SK-N-SH (cell line): ENCODE measurements at regions not wholly inside any gene's neighbourhood (a gene's known extent, or its start where the extent isn't known, plus 50 kb on each side); places are given as distances from the start of the nearest gene placed in this dataset.

Experiments
- CTCF ChIA-PET: fragments of 300-600, 350-600 bp; formaldehyde crosslinking; extraction: SDS; loops from one replicate; lab custom pipeline; 2021; lab: Yijun Ruan, JAX
- POLR2A ChIA-PET: fragments of 350-600 bp; sonication (Branson Sonifier 250); formaldehyde crosslinking; extraction: SDS; loops from one replicate; lab custom pipeline; 2020; ENCODE audit warnings: antibody characterized with exemption, inconsistent platforms; lab: Yijun Ruan, JAX
- DNase-seq: peaks from one replicate; pipeline ENCODE4 v3.0.0; 2012
- H2AFZ ChIP-seq: fragments of 200-600 bp; sonication (generic); 2 replicates; pipeline ENCODE4 v1.8.1; 2016; ENCODE audit warnings: antibody characterized with exemption, mild to moderate bottlenecking, low read depth
- H3F3A ChIP-seq: fragments of 200-600 bp; sonication (generic); replicated peaks from 2 replicates; pipeline ENCODE3; 2016; ENCODE audit warnings: antibody characterized with exemption, mild to moderate bottlenecking; ENCODE audit not compliant: insufficient read depth
- H3K27ac ChIP-seq, 2 experiments: fragments of 200-500 bp in 1 of 2; fragments of 200-600 bp in 1 of 2; sonication (Bioruptor generic) in 1 of 2; sonication (generic), shearing (Covaris generic) in 1 of 2; 2 replicates each; pipeline versions ENCODE4 v1.5.1 to v1.6.1; 2014 to 2016; ENCODE audit warnings: low read depth in 2 of 2, inconsistent platforms in 1 of 2, low read length in 1 of 2, mild to moderate bottlenecking in 1 of 2, mixed read lengths in 1 of 2
- H3K27me3 ChIP-seq: fragments of 200-600 bp; sonication (generic), shearing (Covaris generic); 2 replicates; pipeline ENCODE4 v1.6.1; 2016; ENCODE audit warnings: mixed run types; ENCODE audit not compliant: insufficient read depth
- H3K36me3 ChIP-seq, 2 experiments: fragments of 200-500 bp in 1 of 2; fragments of 200-600 bp in 1 of 2; sonication (Bioruptor generic) in 1 of 2; sonication (generic) in 1 of 2; replicated peaks in 1 of 2; 2 replicates each; pipeline versions ENCODE3 to v1.5.1; 2014 to 2016; ENCODE audit warnings: low read length in 1 of 2, mild to moderate bottlenecking in 1 of 2; ENCODE audit not compliant: insufficient read depth in 2 of 2, control insufficient read depth in 1 of 2
- H3K4me1 ChIP-seq, 2 experiments: fragments of 200-500 bp in 1 of 2; fragments of 200-600 bp in 1 of 2; sonication (Bioruptor generic) in 1 of 2; sonication (generic), shearing (Covaris generic) in 1 of 2; 2 replicates each; pipeline versions ENCODE4 v1.5.1 to v1.6.1; 2014 to 2016; ENCODE audit warnings: low read depth in 1 of 2, low read length in 1 of 2, mixed run types in 1 of 2; ENCODE audit not compliant: insufficient read depth in 2 of 2, control insufficient read depth in 1 of 2
- H3K4me2 ChIP-seq: fragments of 200-600 bp; sonication (generic), shearing (Covaris generic); 2 replicates; pipeline ENCODE4 v1.6.1; 2017; ENCODE audit warnings: mixed run types
- H3K4me3 ChIP-seq, 2 experiments: fragments of 200-500 bp in 1 of 2; fragments of 200-600 bp in 1 of 2; sonication (Bioruptor generic) in 1 of 2; sonication (generic), shearing (Covaris generic) in 1 of 2; 2 replicates each; pipeline versions ENCODE4 v1.5.1 to v1.8.1; 2014 to 2016; ENCODE audit warnings: low read depth in 2 of 2, inconsistent platforms in 1 of 2, low read length in 1 of 2, mild to moderate bottlenecking in 1 of 2, mixed read lengths in 1 of 2, moderate library complexity in 1 of 2
- H3K79me2 ChIP-seq: fragments of 200-600 bp; sonication (generic); 2 replicates; pipeline ENCODE4 v1.8.1; 2017; ENCODE audit warnings: mild to moderate bottlenecking; ENCODE audit not compliant: insufficient read depth
- H3K9ac ChIP-seq: fragments of 200-600 bp; sonication (generic); 2 replicates; pipeline ENCODE4 v1.6.1; 2017; ENCODE audit warnings: mixed run types
- H3K9me2 ChIP-seq: fragments of 200-600 bp; sonication (generic); 2 replicates; pipeline ENCODE4 v1.6.1; 2017; ENCODE audit warnings: mixed run types
- H3K9me3 ChIP-seq: fragments of 200-600 bp; sonication (generic); 2 replicates; pipeline ENCODE4 v1.6.1; 2017; ENCODE audit warnings: mixed run types, mild to moderate bottlenecking, moderate library complexity
- H4K20me1 ChIP-seq: fragments of 200-600 bp; sonication (generic); 2 replicates; pipeline ENCODE4 v1.6.1; 2017; ENCODE audit warnings: mild to moderate bottlenecking, mixed run types; ENCODE audit not compliant: insufficient read depth
- ELF1 ChIP-seq: IDR thresholded peaks from 2 replicates; pipeline ENCODE4 v1.4.0; 2012
- EP300 ChIP-seq, 2 experiments: IDR thresholded peaks; 2 replicates each; pipeline versions ENCODE4 v1.4.0 to v1.6.1; 2012; ENCODE audit warnings: borderline replicate concordance in 1 of 2, low read depth in 1 of 2, low read length in 1 of 2
- FOSL2 ChIP-seq: IDR thresholded peaks from 2 replicates; pipeline ENCODE4 v1.4.0; 2012; ENCODE audit warnings: low read depth, mild to moderate bottlenecking, moderate library complexity, borderline replicate concordance
- FOXJ3 ChIP-seq: sonication (generic); formaldehyde crosslinking; IDR thresholded peaks from 2 replicates; pipeline ENCODE4 v1.5.1; 2020; ENCODE audit warnings: mild to moderate bottlenecking, missing genetic modification reagents
- FOXM1 ChIP-seq: IDR thresholded peaks from 2 replicates; pipeline ENCODE4 v1.4.0; 2012; ENCODE audit warnings: low read depth, mild to moderate bottlenecking
- JUND ChIP-seq: IDR thresholded peaks from 2 replicates; pipeline ENCODE4 v1.4.0; 2012
- POLR2AphosphoS5 ChIP-seq: IDR thresholded peaks from 2 replicates; pipeline ENCODE4 v1.6.1; 2012; ENCODE audit warnings: low read depth, low read length
- RAD21 ChIP-seq: IDR thresholded peaks from 2 replicates; pipeline ENCODE4 v1.6.1; 2012; ENCODE audit warnings: mild to moderate bottlenecking, low read length
- SIN3A ChIP-seq: IDR thresholded peaks from 2 replicates; pipeline ENCODE4 v1.6.1; 2012; ENCODE audit warnings: low read depth, mild to moderate bottlenecking, low read length, moderate library complexity, borderline replicate concordance
- SMC3 ChIP-seq: IDR thresholded peaks from 2 replicates; pipeline ENCODE4 v1.6.1; 2012; ENCODE audit warnings: low read depth, low read length, improper control_type of control experiment
- TCF12 ChIP-seq: IDR thresholded peaks from 2 replicates; pipeline ENCODE4 v1.4.0; 2012
- YY1 ChIP-seq: IDR thresholded peaks from 2 replicates; pipeline ENCODE4 v1.4.0; 2012; ENCODE audit warnings: low read depth, mild to moderate bottlenecking
- WGBS: methylation state at CpG from one replicate; pipeline ENCODE4 v1.1.6; 2017; ENCODE audit warnings: low lambda C conversion rate; 5-methylcytosine and 5-hydroxymethylcytosine counted together
- TF ChIP-seq, protein P1 (sequence below): fragments of 200-600 bp; sonication (generic); IDR thresholded peaks from 2 replicates; pipeline ENCODE4 v1.6.1; 2017; ENCODE audit warnings: antibody characterized with exemption, mild to moderate bottlenecking, moderate library complexity
- TF ChIP-seq, protein P2 (sequence below): IDR thresholded peaks from 2 replicates; pipeline ENCODE4 v1.4.0; 2012; ENCODE audit warnings: low read depth
- TF ChIP-seq, protein P3 (sequence below): IDR thresholded peaks from 2 replicates; pipeline ENCODE4 v1.6.1; 2012; ENCODE audit warnings: mild to moderate bottlenecking, low read depth, low read length, moderate library complexity

DNA sequence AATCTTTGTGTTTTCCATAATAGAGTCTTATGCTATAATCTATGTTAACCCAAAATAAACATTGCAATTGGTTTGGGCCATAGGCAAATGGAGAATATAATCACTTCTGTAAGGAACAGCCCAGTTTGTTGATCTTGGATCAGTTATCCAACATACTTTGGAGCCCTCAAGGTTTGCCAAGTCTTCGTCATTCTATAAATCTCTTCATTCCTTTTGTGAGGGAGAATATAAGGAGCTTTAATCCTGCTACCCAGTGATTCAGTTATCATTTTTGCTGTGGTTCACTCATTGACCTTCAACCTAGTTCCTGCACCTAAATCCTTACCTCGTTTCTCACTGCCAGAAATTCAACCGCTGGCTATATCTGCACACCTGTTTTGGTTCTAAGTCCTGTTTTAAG, 500.3 kb upstream of the PTCHD4 start:
- ChIA-PET CTCF (no interaction called here), POLR2A (no interaction called here)
- H3K79me2 ChIP-seq: no peaks in the 10 kb centered on the region
- no peaks in the 10 kb centered on the region for H3F3A ChIP-seq
- H3K9me3 ChIP-seq: no peaks in the 10 kb centered on the region
- TF ChIP-seq ELF1 (no peak), POLR2AphosphoS5 (no peak), SMC3 (no peak), TCF12 (no peak), YY1 (no peak), FOXJ3 (CRISPR knock-in tag) (no peak), SIN3A (no peak), FOSL2 (no peak), JUND (no peak), EP300 (IDR thresholded peaks at IDR 0.05; ENCODE audit: borderline replicate concordance in 1 of 2, low read depth in 1 of 2, low read length in 1 of 2) (no peak), RAD21 (no peak)
- TF ChIP-seq, protein P1, sequence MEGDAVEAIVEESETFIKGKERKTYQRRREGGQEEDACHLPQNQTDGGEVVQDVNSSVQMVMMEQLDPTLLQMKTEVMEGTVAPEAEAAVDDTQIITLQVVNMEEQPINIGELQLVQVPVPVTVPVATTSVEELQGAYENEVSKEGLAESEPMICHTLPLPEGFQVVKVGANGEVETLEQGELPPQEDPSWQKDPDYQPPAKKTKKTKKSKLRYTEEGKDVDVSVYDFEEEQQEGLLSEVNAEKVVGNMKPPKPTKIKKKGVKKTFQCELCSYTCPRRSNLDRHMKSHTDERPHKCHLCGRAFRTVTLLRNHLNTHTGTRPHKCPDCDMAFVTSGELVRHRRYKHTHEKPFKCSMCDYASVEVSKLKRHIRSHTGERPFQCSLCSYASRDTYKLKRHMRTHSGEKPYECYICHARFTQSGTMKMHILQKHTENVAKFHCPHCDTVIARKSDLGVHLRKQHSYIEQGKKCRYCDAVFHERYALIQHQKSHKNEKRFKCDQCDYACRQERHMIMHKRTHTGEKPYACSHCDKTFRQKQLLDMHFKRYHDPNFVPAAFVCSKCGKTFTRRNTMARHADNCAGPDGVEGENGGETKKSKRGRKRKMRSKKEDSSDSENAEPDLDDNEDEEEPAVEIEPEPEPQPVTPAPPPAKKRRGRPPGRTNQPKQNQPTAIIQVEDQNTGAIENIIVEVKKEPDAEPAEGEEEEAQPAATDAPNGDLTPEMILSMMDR: no peak
- TF ChIP-seq, protein P2, sequence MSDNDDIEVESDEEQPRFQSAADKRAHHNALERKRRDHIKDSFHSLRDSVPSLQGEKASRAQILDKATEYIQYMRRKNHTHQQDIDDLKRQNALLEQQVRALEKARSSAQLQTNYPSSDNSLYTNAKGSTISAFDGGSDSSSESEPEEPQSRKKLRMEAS: no peak
- TF ChIP-seq, protein P3, sequence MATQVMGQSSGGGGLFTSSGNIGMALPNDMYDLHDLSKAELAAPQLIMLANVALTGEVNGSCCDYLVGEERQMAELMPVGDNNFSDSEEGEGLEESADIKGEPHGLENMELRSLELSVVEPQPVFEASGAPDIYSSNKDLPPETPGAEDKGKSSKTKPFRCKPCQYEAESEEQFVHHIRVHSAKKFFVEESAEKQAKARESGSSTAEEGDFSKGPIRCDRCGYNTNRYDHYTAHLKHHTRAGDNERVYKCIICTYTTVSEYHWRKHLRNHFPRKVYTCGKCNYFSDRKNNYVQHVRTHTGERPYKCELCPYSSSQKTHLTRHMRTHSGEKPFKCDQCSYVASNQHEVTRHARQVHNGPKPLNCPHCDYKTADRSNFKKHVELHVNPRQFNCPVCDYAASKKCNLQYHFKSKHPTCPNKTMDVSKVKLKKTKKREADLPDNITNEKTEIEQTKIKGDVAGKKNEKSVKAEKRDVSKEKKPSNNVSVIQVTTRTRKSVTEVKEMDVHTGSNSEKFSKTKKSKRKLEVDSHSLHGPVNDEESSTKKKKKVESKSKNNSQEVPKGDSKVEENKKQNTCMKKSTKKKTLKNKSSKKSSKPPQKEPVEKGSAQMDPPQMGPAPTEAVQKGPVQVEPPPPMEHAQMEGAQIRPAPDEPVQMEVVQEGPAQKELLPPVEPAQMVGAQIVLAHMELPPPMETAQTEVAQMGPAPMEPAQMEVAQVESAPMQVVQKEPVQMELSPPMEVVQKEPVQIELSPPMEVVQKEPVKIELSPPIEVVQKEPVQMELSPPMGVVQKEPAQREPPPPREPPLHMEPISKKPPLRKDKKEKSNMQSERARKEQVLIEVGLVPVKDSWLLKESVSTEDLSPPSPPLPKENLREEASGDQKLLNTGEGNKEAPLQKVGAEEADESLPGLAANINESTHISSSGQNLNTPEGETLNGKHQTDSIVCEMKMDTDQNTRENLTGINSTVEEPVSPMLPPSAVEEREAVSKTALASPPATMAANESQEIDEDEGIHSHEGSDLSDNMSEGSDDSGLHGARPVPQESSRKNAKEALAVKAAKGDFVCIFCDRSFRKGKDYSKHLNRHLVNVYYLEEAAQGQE: no peak
- no peak overlapping the region for H3K27ac ChIP-seq
- H2AFZ ChIP-seq: no peak overlapping the region
- H4K20me1 ChIP-seq: no peaks in the 10 kb centered on the region
- 0 out of 2 replicates have a peak overlapping the region, but pooled peaks have one; percentile 23 for H3K4me2 ChIP-seq
- no peaks in the 10 kb centered on the region for H3K27me3 ChIP-seq
- no peak overlapping the region for H3K4me3 ChIP-seq
- no peak overlapping the region for H3K9ac ChIP-seq
- DNase-seq: no peak
- H3K9me2 ChIP-seq: no peaks in the 10 kb centered on the region
- H3K36me3 ChIP-seq: no peaks in the 10 kb centered on the region
- WGBS: 23% methylated on average over 3 of the region's 3 CpGs
- no peaks in the 10 kb centered on the region for H3K4me1 ChIP-seq

DNA sequence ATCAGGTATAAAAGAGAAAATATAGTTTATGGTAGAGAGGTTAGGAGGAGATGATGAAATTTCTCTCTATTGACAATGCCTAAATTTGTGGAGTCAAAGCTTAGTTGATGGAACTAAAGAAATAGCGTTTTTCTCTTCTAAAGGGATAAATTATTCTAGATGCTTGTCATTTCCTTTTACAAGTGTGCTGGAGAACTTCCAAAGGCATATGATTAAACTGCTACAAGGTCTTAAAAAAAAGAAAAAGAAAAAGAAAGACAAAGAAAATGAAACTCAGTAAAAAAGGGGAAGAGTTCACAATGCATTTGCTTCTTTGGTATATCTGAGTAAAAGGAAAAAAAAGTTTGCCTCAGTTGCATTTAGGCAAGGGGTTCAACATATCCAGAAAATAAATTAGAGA, 499.8 kb upstream of the PTCHD4 start:
- no peaks in the 10 kb centered on the region for H3K9me3 ChIP-seq
- TF ChIP-seq RAD21 (no peak), FOXM1 (no peak)
- no peak overlapping the region for H2AFZ ChIP-seq
- no peaks in the 10 kb centered on the region for H3F3A ChIP-seq
- 2% methylated on average over 1 of the region's 1 CpG for WGBS
- no peaks in the 10 kb centered on the region for H3K9me2 ChIP-seq
- CTCF ChIA-PET: no interaction called here
- no peak overlapping the region for H3K4me3 ChIP-seq
- H3K27ac ChIP-seq: no peak overlapping the region
- H3K27me3 ChIP-seq: no peaks in the 10 kb centered on the region
- no peak overlapping the region for H3K9ac ChIP-seq
- POLR2A ChIA-PET: no interaction called here
- no peaks in the 10 kb centered on the region for H3K4me1 ChIP-seq
- H3K36me3 ChIP-seq: no peaks in the 10 kb centered on the region
- H3K79me2 ChIP-seq: no peaks in the 10 kb centered on the region
- DNase-seq: no peak
- no peaks in the 10 kb centered on the region for H4K20me1 ChIP-seq
- 0 out of 2 replicates have a peak overlapping the region, but pooled peaks have one; percentile 23 for H3K4me2 ChIP-seq
